GM10266 (cell line): ENCODE measurements at regions not wholly inside any gene's neighbourhood (a gene's known extent, or its start where the extent isn't known, plus 50 kb on each side); places are given as distances from the start of the nearest gene placed in this dataset.
A peak's percentile ranks its signal among the peaks of the same experiment; 100 is the strongest.

Source experiments
- DNase-seq: peaks from one replicate; pipeline ENCODE4 v3.0.0; 2012; ENCODE audit errors: extremely low spot score
- TF ChIP-seq, protein P1 (sequence below): IDR thresholded peaks from 2 replicates; pipeline ENCODE4 v1.5.1; 2012; ENCODE audit warnings: mild to moderate bottlenecking, low read depth; ENCODE audit not compliant: control insufficient read depth, insufficient read depth; ENCODE audit errors: missing control alignments

GRCh38 chrX:46407036-46407752, 138.0 kb downstream of the ZNF674 start:
- TF ChIP-seq, protein P1, sequence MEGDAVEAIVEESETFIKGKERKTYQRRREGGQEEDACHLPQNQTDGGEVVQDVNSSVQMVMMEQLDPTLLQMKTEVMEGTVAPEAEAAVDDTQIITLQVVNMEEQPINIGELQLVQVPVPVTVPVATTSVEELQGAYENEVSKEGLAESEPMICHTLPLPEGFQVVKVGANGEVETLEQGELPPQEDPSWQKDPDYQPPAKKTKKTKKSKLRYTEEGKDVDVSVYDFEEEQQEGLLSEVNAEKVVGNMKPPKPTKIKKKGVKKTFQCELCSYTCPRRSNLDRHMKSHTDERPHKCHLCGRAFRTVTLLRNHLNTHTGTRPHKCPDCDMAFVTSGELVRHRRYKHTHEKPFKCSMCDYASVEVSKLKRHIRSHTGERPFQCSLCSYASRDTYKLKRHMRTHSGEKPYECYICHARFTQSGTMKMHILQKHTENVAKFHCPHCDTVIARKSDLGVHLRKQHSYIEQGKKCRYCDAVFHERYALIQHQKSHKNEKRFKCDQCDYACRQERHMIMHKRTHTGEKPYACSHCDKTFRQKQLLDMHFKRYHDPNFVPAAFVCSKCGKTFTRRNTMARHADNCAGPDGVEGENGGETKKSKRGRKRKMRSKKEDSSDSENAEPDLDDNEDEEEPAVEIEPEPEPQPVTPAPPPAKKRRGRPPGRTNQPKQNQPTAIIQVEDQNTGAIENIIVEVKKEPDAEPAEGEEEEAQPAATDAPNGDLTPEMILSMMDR: no peak
- DNase-seq: no peak

DNA sequence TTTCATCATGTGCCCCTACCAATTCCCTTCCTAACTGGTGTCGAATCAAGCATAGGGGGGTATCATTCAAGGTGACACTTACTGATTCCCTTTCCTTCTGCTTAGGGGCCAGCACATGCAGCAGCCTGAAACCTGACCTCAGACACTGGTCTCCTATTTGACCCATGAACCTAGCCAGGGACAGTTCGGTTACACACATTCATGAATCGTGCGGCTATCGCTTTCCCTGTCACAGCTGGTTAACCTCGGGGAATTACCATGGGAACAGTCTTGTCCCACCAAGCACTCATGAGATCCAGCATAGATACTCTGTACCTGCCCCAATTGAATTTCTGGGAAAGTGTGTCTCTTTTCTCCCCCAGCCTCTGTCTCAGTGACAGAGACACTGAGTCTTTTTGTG, 140.4 kb downstream of the ZNF674 start:
- no peak for DNase-seq
- TF ChIP-seq, protein P1: no peak

GRCh38 chrX:46400530-46401443, 144.4 kb downstream of the ZNF674 start:
- DNase-seq: no peak
- TF ChIP-seq, protein P1: no peak

- DNase-seq: no peak
- TF ChIP-seq, protein P1: no peak
Measured at GRCh38 chrX:46398874-46399273, 146.3 kb downstream of the ZNF674 start.

- TF ChIP-seq, protein P1: no peak
- DNase-seq: no peak
Measured at GRCh38 chrX:46398126-46398525, 147.1 kb downstream of the ZNF674 start.

DNA sequence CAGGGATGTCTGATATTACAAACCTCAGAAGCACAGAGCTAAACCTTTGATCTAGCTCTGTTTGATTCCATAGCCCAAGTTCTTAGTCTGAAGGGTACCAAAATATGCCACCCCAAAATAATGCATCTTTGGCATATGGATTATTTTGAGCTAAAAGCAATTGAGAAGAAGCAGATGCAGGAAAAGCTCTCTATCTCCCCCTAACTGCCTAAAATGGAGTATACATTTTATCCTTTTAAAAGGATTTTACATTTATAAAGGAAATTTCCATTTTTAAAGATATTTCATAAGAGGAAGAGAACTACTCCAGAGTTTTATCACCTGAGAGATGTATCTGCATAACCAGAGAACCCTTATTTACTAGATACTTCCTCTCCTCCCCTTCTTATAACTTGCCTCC, 158.7 kb downstream of the ZNF674 start:
- TF ChIP-seq, protein P1: peak; percentile 18
- DNase-seq: no peak

DNA sequence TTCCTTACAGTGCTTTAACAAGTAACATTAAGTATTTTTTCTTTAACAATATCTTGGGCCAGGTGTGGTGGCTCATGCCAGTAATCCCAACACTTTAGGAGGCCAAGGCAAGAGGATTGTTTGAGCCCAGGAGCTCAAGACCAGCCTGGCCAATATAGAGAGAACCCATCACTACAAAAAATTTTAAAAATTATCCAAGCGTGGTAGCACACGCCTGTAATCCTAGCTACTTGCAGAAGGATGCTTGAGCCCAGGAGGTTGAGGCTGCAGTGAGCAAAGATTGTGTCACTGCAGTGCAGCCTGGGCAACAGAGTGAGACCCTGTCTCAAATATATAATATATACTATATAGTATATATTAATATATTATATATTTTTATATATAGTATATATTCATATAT, 162.2 kb downstream of the ZNF674 start:
- no peak for DNase-seq
- TF ChIP-seq, protein P1: no peak
